Keratinocyte (primary cell): ENCODE measurements at regions not wholly inside any gene's neighbourhood (a gene's known extent, or its start where the extent isn't known, plus 50 kb on each side); places are given as distances from the start of the nearest gene placed in this dataset.

Experiments used
- DNase-seq: peaks from one replicate; pipeline ENCODE4 v3.0.0-alpha.2; 2011; ENCODE audit warnings: low read depth, missing footprints, low spot score
- FAIRE-seq: peaks from 2 replicates; lab custom pipeline; 2011; peaks lifted over from hg19 to GRCh38; lab: Jason Lieb, UNC
- H2AFZ ChIP-seq: 2 replicates; pipeline ENCODE4 v1.6.0; 2012; ENCODE audit warnings: low read length, control low read depth, inconsistent platforms; ENCODE audit not compliant: control insufficient read depth
- H3K27ac ChIP-seq: 2 replicates; pipeline ENCODE4 v1.5.1; 2011; ENCODE audit warnings: low read length; ENCODE audit not compliant: control insufficient read depth, insufficient read depth
- H3K27me3 ChIP-seq: 3 replicates; pipeline ENCODE4 v1.6.0; 2011; ENCODE audit warnings: low read length; ENCODE audit not compliant: control insufficient read depth, insufficient read depth; ENCODE audit errors: extremely low read depth
- H3K36me3 ChIP-seq, 2 experiments: 2 replicates in 1 of 2; 3 replicates in 1 of 2; pipeline ENCODE4 v1.5.1; 2011; ENCODE audit warnings: low read length in 2 of 2, mild to moderate bottlenecking in 1 of 2; ENCODE audit not compliant: control insufficient read depth in 2 of 2, insufficient read depth in 2 of 2; ENCODE audit errors: extremely low read depth in 1 of 2
- H3K4me1 ChIP-seq: 3 replicates; pipeline ENCODE4 v1.5.1; 2011; ENCODE audit warnings: low read length; ENCODE audit not compliant: control insufficient read depth, insufficient read depth; ENCODE audit errors: extremely low read depth
- H3K4me2 ChIP-seq: 3 replicates; pipeline ENCODE4 v1.6.0; 2011; ENCODE audit warnings: low read depth, low read length; ENCODE audit not compliant: control insufficient read depth, insufficient read depth; ENCODE audit errors: extremely low read depth
- H3K4me3 ChIP-seq, 3 experiments: fragments of 200-600 bp in 1 of 3; sonication (generic) in 1 of 3; 2 replicates in 2 of 3; 3 replicates in 1 of 3; pipeline ENCODE4 v1.5.1; 2011 to 2016; ENCODE audit warnings: low read length in 3 of 3, mild to moderate bottlenecking in 3 of 3, control low read depth in 2 of 3, inconsistent platforms in 1 of 3, low read depth in 1 of 3, mixed read lengths in 1 of 3, mixed run types in 1 of 3, moderate library complexity in 1 of 3; ENCODE audit not compliant: control insufficient read depth in 2 of 3, insufficient read depth in 2 of 3; ENCODE audit errors: extremely low read depth in 1 of 3
- H3K79me2 ChIP-seq: 2 replicates; pipeline ENCODE4 v1.6.0; 2012; ENCODE audit warnings: low read length; ENCODE audit not compliant: control insufficient read depth, insufficient read depth
- H3K9ac ChIP-seq: 3 replicates; pipeline ENCODE4 v1.6.0; 2011; ENCODE audit warnings: low read length; ENCODE audit not compliant: control insufficient read depth, insufficient read depth; ENCODE audit errors: extremely low read depth
- H3K9me1 ChIP-seq: 3 replicates; pipeline ENCODE4 v1.6.0; 2011; ENCODE audit warnings: low read length; ENCODE audit not compliant: control insufficient read depth, insufficient read depth; ENCODE audit errors: extremely low read depth
- H3K9me3 ChIP-seq: 2 replicates; pipeline ENCODE4 v1.5.1; 2012; ENCODE audit warnings: low read depth, low read length; ENCODE audit not compliant: control insufficient read depth
- H4K20me1 ChIP-seq: 3 replicates; pipeline ENCODE4 v1.6.0; 2011; ENCODE audit warnings: low read length; ENCODE audit not compliant: control insufficient read depth, insufficient read depth; ENCODE audit errors: extremely low read depth
- EZH2 ChIP-seq: IDR thresholded peaks from one replicate; pipeline ENCODE4 v1.6.1; 2012; ENCODE audit warnings: inconsistent platforms, mild to moderate bottlenecking, low read length, moderate library complexity
- dilution Hi-C: fragments of 300-500 bp; cut with MboI; formaldehyde crosslinking; loops from one replicate; pipeline ENCODE4 v1.7.0; 2020; ENCODE audit warnings: low sequenced_read_pairs; ENCODE audit not compliant: extremely low pct_ligation_motif_present
- TF ChIP-seq, protein P1 (sequence below), 3 experiments: IDR thresholded peaks in 1 of 3; conservative IDR thresholded peaks in 1 of 3; optimal IDR thresholded peaks in 1 of 3; 2 replicates in 2 of 3; 3 replicates in 1 of 3; pipeline versions ENCODE3 to v1.5.1; 2011; ENCODE audit warnings: low read length in 3 of 3, mild to moderate bottlenecking in 3 of 3, moderate library complexity in 2 of 3, control low read depth in 1 of 3, inconsistent platforms in 1 of 3; ENCODE audit not compliant: insufficient read depth in 2 of 3; ENCODE audit errors: extremely low read depth in 1 of 3

DNA sequence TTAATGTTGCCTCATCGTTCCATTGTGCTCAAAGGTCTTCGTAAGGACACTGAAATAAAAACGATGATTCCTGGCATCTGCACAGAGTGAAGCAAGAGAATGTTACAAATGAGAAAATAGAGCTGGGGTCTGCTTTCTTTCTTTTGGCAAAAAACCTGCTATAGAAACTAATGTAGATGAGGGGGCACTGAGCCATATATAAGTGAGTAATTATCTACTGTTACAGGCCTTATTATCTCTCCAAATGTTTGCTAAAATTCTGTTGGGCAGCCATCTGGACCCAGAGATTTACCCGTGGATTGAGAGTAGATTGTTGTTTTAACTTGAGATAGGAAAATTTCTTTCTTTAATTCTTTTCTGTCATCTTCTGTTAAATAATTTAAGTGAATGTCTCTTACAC is 472.5 kb upstream of the PIK3C3 start:
- Histone ChIP-seq H3K4me2 (no peak overlapping the region), H4K20me1 (no peaks in the 10 kb centered on the region), H3K4me1 (no peaks in the 10 kb centered on the region), H3K4me3 (no peak overlapping the region), H3K9me3 (no peaks in the 10 kb centered on the region), H3K9me1 (no peaks in the 10 kb centered on the region), H3K9ac (no peak overlapping the region), H2AFZ (no peak overlapping the region), H3K79me2 (no peaks in the 10 kb centered on the region), H3K27me3 (no peaks in the 10 kb centered on the region), H3K27ac (no peak overlapping the region), H3K36me3 (no peaks in the 10 kb centered on the region)
- dilution Hi-C loops: no loop called here
- DNase-seq: no peak
- FAIRE-seq: no peak
- TF ChIP-seq EZH2: no peak
- TF ChIP-seq, protein P1, sequence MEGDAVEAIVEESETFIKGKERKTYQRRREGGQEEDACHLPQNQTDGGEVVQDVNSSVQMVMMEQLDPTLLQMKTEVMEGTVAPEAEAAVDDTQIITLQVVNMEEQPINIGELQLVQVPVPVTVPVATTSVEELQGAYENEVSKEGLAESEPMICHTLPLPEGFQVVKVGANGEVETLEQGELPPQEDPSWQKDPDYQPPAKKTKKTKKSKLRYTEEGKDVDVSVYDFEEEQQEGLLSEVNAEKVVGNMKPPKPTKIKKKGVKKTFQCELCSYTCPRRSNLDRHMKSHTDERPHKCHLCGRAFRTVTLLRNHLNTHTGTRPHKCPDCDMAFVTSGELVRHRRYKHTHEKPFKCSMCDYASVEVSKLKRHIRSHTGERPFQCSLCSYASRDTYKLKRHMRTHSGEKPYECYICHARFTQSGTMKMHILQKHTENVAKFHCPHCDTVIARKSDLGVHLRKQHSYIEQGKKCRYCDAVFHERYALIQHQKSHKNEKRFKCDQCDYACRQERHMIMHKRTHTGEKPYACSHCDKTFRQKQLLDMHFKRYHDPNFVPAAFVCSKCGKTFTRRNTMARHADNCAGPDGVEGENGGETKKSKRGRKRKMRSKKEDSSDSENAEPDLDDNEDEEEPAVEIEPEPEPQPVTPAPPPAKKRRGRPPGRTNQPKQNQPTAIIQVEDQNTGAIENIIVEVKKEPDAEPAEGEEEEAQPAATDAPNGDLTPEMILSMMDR (optimal IDR thresholded peaks at IDR 0.05 in 1 of 3, IDR thresholded peaks at IDR 0.05 in 1 of 3, conservative IDR thresholded peaks at IDR 0.05 in 1 of 3; ENCODE audit: extremely low read depth in 1 of 3, insufficient read depth in 2 of 3, low read length in 3 of 3): no peak

DNA sequence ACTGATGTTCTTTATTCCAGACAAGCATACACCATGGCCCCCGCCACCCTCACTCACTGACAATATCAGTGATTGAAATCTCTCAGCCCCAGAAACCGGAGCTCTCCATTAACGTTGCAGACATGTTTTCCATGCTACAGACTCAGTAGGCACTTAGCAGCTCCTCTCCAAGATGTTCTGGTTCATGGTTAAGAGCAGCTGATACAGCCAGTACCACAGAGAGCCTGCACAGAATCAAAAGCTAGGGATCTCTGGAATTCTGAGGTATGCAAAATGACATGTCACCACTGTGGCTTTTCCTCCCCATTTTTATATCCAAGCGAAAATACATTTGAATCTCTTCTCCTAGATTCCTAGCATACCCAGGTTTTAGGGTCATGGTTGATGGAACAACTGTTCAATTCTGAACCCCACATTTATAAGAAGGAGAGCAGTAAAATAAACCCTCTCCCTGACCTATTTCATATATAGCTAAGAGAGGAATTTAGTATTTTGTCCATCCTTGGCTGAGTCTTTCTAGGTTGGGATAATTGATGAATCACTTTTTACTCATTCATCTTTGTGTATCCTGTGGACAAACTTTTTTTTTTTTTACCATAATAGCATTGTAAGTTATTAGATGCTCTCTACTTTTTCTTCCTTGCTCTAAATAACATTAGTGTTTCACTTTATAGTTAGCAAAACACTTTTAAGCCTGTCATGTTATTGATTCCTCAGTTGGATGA is 488.4 kb upstream of the PIK3C3 start:
- H4K20me1 ChIP-seq: no peaks in the 10 kb centered on the region
- H3K79me2 ChIP-seq: no peaks in the 10 kb centered on the region
- DNase-seq (no peak), FAIRE-seq (no peak)
- TF ChIP-seq EZH2: no peak
- TF ChIP-seq, protein P1 (optimal IDR thresholded peaks at IDR 0.05 in 1 of 3, IDR thresholded peaks at IDR 0.05 in 1 of 3, conservative IDR thresholded peaks at IDR 0.05 in 1 of 3; ENCODE audit: extremely low read depth in 1 of 3, insufficient read depth in 2 of 3, low read length in 3 of 3): no peak
- no peak overlapping the region for H3K27ac ChIP-seq
- H3K9me1 ChIP-seq: no peaks in the 10 kb centered on the region
- no peaks in the 10 kb centered on the region for H3K9me3 ChIP-seq
- H3K4me1 ChIP-seq: no peaks in the 10 kb centered on the region
- no peaks in the 10 kb centered on the region for H3K36me3 ChIP-seq
- H2AFZ ChIP-seq: no peak overlapping the region
- H3K9ac ChIP-seq: no peak overlapping the region
- no peak overlapping the region for H3K4me3 ChIP-seq
- H3K4me2 ChIP-seq: no peak overlapping the region
- dilution Hi-C loops: no loop called here
- H3K27me3 ChIP-seq: no peaks in the 10 kb centered on the region
